Gastroesophageal sphincter (tissue), 3 donors: ENCODE measurements at regions not wholly inside any gene's neighbourhood (a gene's known extent, or its start where the extent isn't known, plus 50 kb on each side); places are given as distances from the start of the nearest gene placed in this dataset.

ENCODE experiments used
- CTCF ChIP-seq, 4 experiments: fragments of 200-600 bp in 2 of 4; fragments of 450-650 bp in 2 of 4; sonication (generic) in 1 of 4; IDR thresholded peaks; one replicate each; pipeline ENCODE4 v1.5.1; 2017 to 2019; ENCODE audit warnings: antibody characterized with exemption in 4 of 4, mild to moderate bottlenecking in 2 of 4, moderate library complexity in 2 of 4
- EP300 ChIP-seq: sonication (generic); formaldehyde crosslinking; IDR thresholded peaks from one replicate; pipeline ENCODE4 v1.6.1; 2017; ENCODE audit warnings: antibody characterized with exemption, mild to moderate bottlenecking
- POLR2A ChIP-seq, 2 donors: fragments of 450-650 bp; IDR thresholded peaks; one replicate each; pipeline ENCODE4 v1.6.1; 2017; ENCODE audit warnings: antibody characterized with exemption in 2 of 2, mild to moderate bottlenecking in 2 of 2, moderate library complexity in 1 of 2

- TF ChIP-seq CTCF (IDR thresholded peaks at IDR 0.05) (no peak), EP300 (no peak), POLR2A (IDR thresholded peaks at IDR 0.05) (no peak)
These were observed 256.3 kb upstream of the ADGRL4 start for GRCh38 chr1:79262745-79263258.
